Caco-2 (cell line): ENCODE measurements at regions not wholly inside any gene's neighbourhood (a gene's known extent, or its start where the extent isn't known, plus 50 kb on each side); places are given as distances from the start of the nearest gene placed in this dataset.

ENCODE experiments used
- BruUV-seq: library from RNA; stranded (reverse); fragments of 400-500 nt; replicated peaks from 2 replicates; lab custom pipeline; 2021; lab: Mats Ljungman, UMichigan
- CTCF ChIA-PET: fragments of 300-600 bp; sonication (Branson Sonifier 250); formaldehyde crosslinking; loops from one replicate; lab custom pipeline; 2022; ENCODE audit warnings: antibody characterized with exemption; lab: Charles Lee
- POLR2A ChIA-PET: fragments of 300-600 bp; sonication (Branson Sonifier 250); formaldehyde crosslinking; loops from one replicate; lab custom pipeline; 2022; ENCODE audit warnings: antibody characterized with exemption; lab: Charles Lee
- DNase-seq, 2 experiments: peaks; one replicate each; pipeline versions ENCODE4 v3.0.0 to v3.0.0-alpha.2; 2020 to 2022
- H3K27me3 ChIP-seq: replicated peaks from 2 replicates; pipeline ENCODE4 v1.6.0; 2011; ENCODE audit warnings: low read length; ENCODE audit not compliant: control insufficient read depth, insufficient read depth
- H3K36me3 ChIP-seq: 2 replicates; pipeline ENCODE4 v1.5.1; 2011; ENCODE audit warnings: low read length; ENCODE audit not compliant: control insufficient read depth, insufficient read depth
- H3K4me1 ChIP-seq: fragments of 250-450 bp; sonication (Bioruptor Pico); 2 replicates; pipeline ENCODE4 v1.5.1; 2020; ENCODE audit warnings: mild to moderate bottlenecking
- H3K4me3 ChIP-seq: 2 replicates; pipeline ENCODE4 v1.5.1; 2011; ENCODE audit warnings: low read depth, mild to moderate bottlenecking, control low read depth, low read length
- H3K9me3 ChIP-seq: fragments of 250-450 bp; sonication (Bioruptor Pico); 2 replicates; pipeline ENCODE4 v1.5.1; 2020; ENCODE audit warnings: mild to moderate bottlenecking, moderate library complexity
- H3K27ac Mint-ChIP-seq: one replicate; pipeline ENCODE4 v1.8.0; 2022; ENCODE audit warnings: mixed read lengths; ENCODE audit not compliant: unreplicated experiment
- H3K27me3 Mint-ChIP-seq: one replicate; pipeline ENCODE4 v1.8.0; 2022; ENCODE audit warnings: mixed read lengths; ENCODE audit not compliant: insufficient read depth, unreplicated experiment
- H3K36me3 Mint-ChIP-seq: one replicate; pipeline ENCODE4 v1.8.0; 2022; ENCODE audit warnings: mild to moderate bottlenecking, mixed read lengths; ENCODE audit not compliant: insufficient read depth, unreplicated experiment
- H3K4me1 Mint-ChIP-seq: one replicate; pipeline ENCODE4 v1.8.0; 2022; ENCODE audit warnings: low read depth, mixed read lengths; ENCODE audit not compliant: unreplicated experiment
- H3K4me3 Mint-ChIP-seq: one replicate; pipeline ENCODE4 v1.8.0; 2022; ENCODE audit warnings: mild to moderate bottlenecking, moderate library complexity, mixed read lengths; ENCODE audit not compliant: unreplicated experiment
- H3K9me3 Mint-ChIP-seq: one replicate; pipeline ENCODE4 v1.8.0; 2022; ENCODE audit warnings: mixed read lengths; ENCODE audit not compliant: unreplicated experiment
- CTCF ChIP-seq, 2 experiments: fragments of 200-600 bp in 1 of 2; IDR thresholded peaks; 1 replicate in 1 of 2; 2 replicates in 1 of 2; pipeline versions ENCODE4 v1.5.1 to v1.8.0; 2011 to 2022; ENCODE audit warnings: antibody characterized with exemption in 1 of 2, control low read depth in 1 of 2, inconsistent platforms in 1 of 2, low read depth in 1 of 2, low read length in 1 of 2, mild to moderate bottlenecking in 1 of 2, moderate library complexity in 1 of 2; ENCODE audit not compliant: insufficient read depth in 1 of 2, severe bottlenecking in 1 of 2, unreplicated experiment in 1 of 2
- intact Hi-C: fragments of 100-400 bp; cut with micrococcal nuclease; formaldehyde crosslinking; loops from one replicate; pipeline ENCODE4 v1.10.0; 2022; ENCODE audit not compliant: unreplicated experiment

GRCh38 chr2:207423886-207424285, 105.9 kb upstream of the CREB1 start:
- H3K27ac Mint-ChIP-seq, result no peak overlapping the region
- POLR2A ChIA-PET, result no interaction called here
- TF ChIP-seq CTCF (IDR thresholded peaks at IDR 0.05; ENCODE audit: insufficient read depth in 1 of 2, low read depth in 1 of 2, low read length in 1 of 2, severe bottlenecking in 1 of 2, unreplicated experiment in 1 of 2), result no peak
- no peak for DNase-seq
- no peaks in the 10 kb centered on the region for H3K36me3 Mint-ChIP-seq
- no peak overlapping the region for H3K4me3 Mint-ChIP-seq
- no peak overlapping the region for H3K4me3 ChIP-seq
- H3K9me3 Mint-ChIP-seq, result no peaks in the 10 kb centered on the region
- peaks cover 17% of the 10 kb centered on the region for H3K27me3 Mint-ChIP-seq
- no peaks in the 10 kb centered on the region for H3K27me3 ChIP-seq
- CTCF ChIA-PET, result no interaction called here
- BruUV-seq, result no TSS peak
- H3K4me1 ChIP-seq, result no peaks in the 10 kb centered on the region
- intact Hi-C loops, result no loop called here
- H3K9me3 ChIP-seq, result peaks cover 3% of the 10 kb centered on the region; the same call in 1 of the 2 replicates
- no peaks in the 10 kb centered on the region for H3K4me1 Mint-ChIP-seq
- no peaks in the 10 kb centered on the region for H3K36me3 ChIP-seq

GRCh38 chr2:207427986-207428385, 101.8 kb upstream of the CREB1 start:
- intact Hi-C loops, result no loop called here
- no peaks in the 10 kb centered on the region for H3K9me3 Mint-ChIP-seq
- peaks cover 10% of the 10 kb centered on the region for H3K27me3 Mint-ChIP-seq
- H3K36me3 Mint-ChIP-seq, result no peaks in the 10 kb centered on the region
- ChIA-PET POLR2A (no interaction called here), CTCF (no interaction called here)
- H3K4me3 Mint-ChIP-seq, result no peak overlapping the region
- H3K27me3 ChIP-seq, result no peaks in the 10 kb centered on the region
- H3K27ac Mint-ChIP-seq, result no peak overlapping the region
- no TSS peak for BruUV-seq
- H3K36me3 ChIP-seq, result no peaks in the 10 kb centered on the region
- no peak overlapping the region for H3K4me3 ChIP-seq
- H3K9me3 ChIP-seq, result peaks cover 3% of the 10 kb centered on the region; the same call in 1 of the 2 replicates
- no peak for DNase-seq
- H3K4me1 ChIP-seq, result no peaks in the 10 kb centered on the region
- no peaks in the 10 kb centered on the region for H3K4me1 Mint-ChIP-seq
- TF ChIP-seq CTCF (IDR thresholded peaks at IDR 0.05; ENCODE audit: insufficient read depth in 1 of 2, low read depth in 1 of 2, low read length in 1 of 2, severe bottlenecking in 1 of 2, unreplicated experiment in 1 of 2), result no peak

GRCh38 chr2:207428573-207428972, 101.2 kb upstream of the CREB1 start:
- ChIA-PET CTCF (no interaction called here), POLR2A (no interaction called here)
- intact Hi-C loops, result no loop called here
- H3K9me3 Mint-ChIP-seq, result no peaks in the 10 kb centered on the region
- no peak overlapping the region for H3K4me3 Mint-ChIP-seq
- no peaks in the 10 kb centered on the region for H3K36me3 ChIP-seq
- DNase-seq, result no peak
- no peaks in the 10 kb centered on the region for H3K4me1 Mint-ChIP-seq
- H3K4me1 ChIP-seq, result no peaks in the 10 kb centered on the region
- no peaks in the 10 kb centered on the region for H3K27me3 ChIP-seq
- H3K36me3 Mint-ChIP-seq, result no peaks in the 10 kb centered on the region
- H3K27me3 Mint-ChIP-seq, result peaks cover 10% of the 10 kb centered on the region
- peaks cover 3% of the 10 kb centered on the region; the same call in 1 of the 2 replicates for H3K9me3 ChIP-seq
- no TSS peak for BruUV-seq
- no peak for TF ChIP-seq CTCF (IDR thresholded peaks at IDR 0.05; ENCODE audit: insufficient read depth in 1 of 2, low read depth in 1 of 2, low read length in 1 of 2, severe bottlenecking in 1 of 2, unreplicated experiment in 1 of 2)
- no peak overlapping the region for H3K27ac Mint-ChIP-seq
- no peak overlapping the region for H3K4me3 ChIP-seq
